GM12891 (cell line): ENCODE measurements at regions not wholly inside any gene's neighbourhood (a gene's known extent, or its start where the extent isn't known, plus 50 kb on each side); places are given as distances from the start of the nearest gene placed in this dataset.

ENCODE experiments used
- DNase-seq: peaks from one replicate; pipeline ENCODE4 v3.0.0; 2011; ENCODE audit warnings: low spot score; ENCODE audit not compliant: insufficient read length
- FAIRE-seq: peaks from 2 replicates; lab custom pipeline; 2011; peaks lifted over from hg19 to GRCh38; lab: Jason Lieb, UNC
- PAX5 ChIP-seq: IDR thresholded peaks from 2 replicates; pipeline ENCODE4 v1.6.1; 2011; ENCODE audit warnings: low read length, moderate library complexity, mild to moderate bottlenecking; ENCODE audit not compliant: insufficient read depth, severe bottlenecking
- POLR2A ChIP-seq: IDR thresholded peaks from 2 replicates; pipeline ENCODE4 v1.6.1; 2011; ENCODE audit warnings: low read depth, low read length, control low read depth
- POLR2AphosphoS5 ChIP-seq: IDR thresholded peaks from 2 replicates; pipeline ENCODE4 v1.6.1; 2011; ENCODE audit warnings: low read depth, low read length, control low read depth
- POU2F2 ChIP-seq: IDR thresholded peaks from 2 replicates; pipeline ENCODE4 v1.6.1; 2011; ENCODE audit warnings: low read depth, mild to moderate bottlenecking, control low read depth, low read length, moderate library complexity
- SPI1 ChIP-seq: IDR thresholded peaks from 2 replicates; pipeline ENCODE4 v1.6.1; 2011; ENCODE audit warnings: low read depth, low read length, control low read depth
- TAF1 ChIP-seq: IDR thresholded peaks from 2 replicates; pipeline ENCODE4 v1.6.1; 2011; ENCODE audit warnings: low read depth, low read length, control low read depth

DNA sequence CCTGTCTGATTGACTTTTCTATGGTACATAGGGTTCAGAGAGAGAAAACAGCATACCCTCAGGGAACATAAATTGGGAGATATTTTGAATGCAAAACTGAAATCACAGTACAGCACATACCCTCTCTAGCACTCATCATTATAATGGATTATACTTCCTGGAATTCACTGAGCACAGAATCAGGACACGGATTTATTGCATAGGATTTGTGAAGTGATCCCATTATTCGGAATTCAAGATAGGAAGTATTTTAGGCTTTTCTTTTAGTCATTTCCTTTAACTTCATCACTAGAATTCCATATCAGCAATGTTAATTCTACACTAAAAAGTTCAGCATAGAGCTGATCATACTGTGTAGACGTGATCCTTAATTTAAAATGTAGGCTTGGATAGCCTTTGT lies 407.0 kb downstream of the PID1 start:
- no peak for TF ChIP-seq TAF1
- no peak for TF ChIP-seq POLR2A
- TF ChIP-seq SPI1, result no peak
- no peak for TF ChIP-seq POU2F2
- TF ChIP-seq PAX5, result no peak
- TF ChIP-seq POLR2AphosphoS5, result no peak
- FAIRE-seq (no peak), DNase-seq (no peak)

GRCh38 chr2:228860601-228861285 lies 410.3 kb downstream of the PID1 start:
- no peak for TF ChIP-seq POU2F2
- no peak for TF ChIP-seq PAX5
- TF ChIP-seq POLR2AphosphoS5, result no peak
- no peak for TF ChIP-seq TAF1
- no peak for TF ChIP-seq POLR2A
- TF ChIP-seq SPI1, result no peak
- FAIRE-seq (no peak), DNase-seq (no peak)

DNA sequence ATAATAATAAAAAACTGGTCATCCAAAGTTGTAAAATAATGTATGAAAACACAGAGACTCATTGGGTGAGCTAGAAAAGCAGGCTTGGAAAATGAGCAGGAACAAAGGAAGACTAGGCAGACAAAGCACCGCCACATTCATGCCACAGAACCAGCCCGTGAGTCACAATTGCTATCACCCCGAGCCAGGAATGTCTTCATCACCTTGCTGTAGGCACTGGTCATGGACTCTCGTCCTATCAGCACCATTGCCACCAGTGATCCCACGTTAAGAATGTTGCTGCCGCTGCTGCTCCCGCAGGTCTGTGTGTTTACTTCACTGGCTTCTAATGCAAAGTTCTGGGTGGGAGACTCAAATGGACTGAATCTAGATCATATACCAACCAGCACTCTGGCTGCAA lies 417.9 kb downstream of the PID1 start:
- no peak for DNase-seq
- FAIRE-seq, result no peak
- no peak for TF ChIP-seq SPI1
- TF ChIP-seq POLR2AphosphoS5, result no peak
- no peak for TF ChIP-seq PAX5
- TF ChIP-seq POU2F2, result no peak
- no peak for TF ChIP-seq POLR2A
- TF ChIP-seq TAF1, result no peak

- TF ChIP-seq SPI1, result no peak
- no peak for TF ChIP-seq POLR2AphosphoS5
- no peak for TF ChIP-seq PAX5
- TF ChIP-seq TAF1, result no peak
- TF ChIP-seq POLR2A, result no peak
- no peak for TF ChIP-seq POU2F2
- no peak for DNase-seq
- no peak for FAIRE-seq
Observed at GRCh38 chr2:228848638-228849037, 422.4 kb downstream of the PID1 start.

- TF ChIP-seq PAX5, result no peak
- TF ChIP-seq POU2F2, result no peak
- TF ChIP-seq POLR2A, result no peak
- no peak for TF ChIP-seq SPI1
- TF ChIP-seq POLR2AphosphoS5, result no peak
- TF ChIP-seq TAF1, result no peak
- FAIRE-seq, result no peak
- DNase-seq, result no peak
Observed at GRCh38 chr2:228847684-228848083, 423.4 kb downstream of the PID1 start.

GRCh38 chr2:228846161-228846560 lies 424.9 kb downstream of the PID1 start:
- DNase-seq (no peak), FAIRE-seq (no peak)
- TF ChIP-seq POU2F2 (no peak), TAF1 (no peak), POLR2A (no peak), PAX5 (no peak), SPI1 (no peak), POLR2AphosphoS5 (no peak)

DNA sequence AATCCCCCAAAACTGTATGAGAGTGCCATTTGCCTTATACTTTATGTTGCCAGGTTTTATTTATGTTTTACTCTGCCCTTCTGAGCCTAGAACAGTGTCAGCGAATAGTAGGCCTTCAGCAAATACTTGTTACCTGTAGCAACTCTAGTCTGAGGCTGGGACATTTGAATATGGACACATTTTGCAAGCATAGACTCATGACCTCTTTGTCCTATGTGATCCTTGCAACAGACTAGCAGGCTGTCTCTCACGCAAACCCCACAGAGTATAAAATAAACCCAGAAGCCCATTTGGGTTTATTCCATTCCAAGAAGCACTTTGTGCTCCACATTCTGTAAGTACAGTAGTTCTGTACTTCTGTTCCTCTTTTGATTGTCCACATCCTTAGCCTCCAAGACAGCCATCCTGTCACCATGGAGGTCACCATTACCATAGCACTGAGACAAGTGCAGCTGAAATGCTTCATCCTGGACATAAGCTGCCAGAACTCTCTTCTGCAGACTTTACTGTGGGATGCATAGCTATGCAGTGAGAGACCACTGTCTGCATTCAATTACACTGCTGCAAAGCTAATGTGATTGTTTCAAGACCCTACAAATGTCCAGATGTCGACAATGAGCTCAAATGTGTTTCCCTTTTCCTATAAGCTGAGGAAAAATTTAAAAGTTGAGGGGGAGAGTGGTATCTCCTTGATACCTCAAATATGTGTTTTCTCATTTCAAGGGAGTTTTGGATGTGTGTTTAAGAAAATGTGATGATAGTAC lies 425.7 kb downstream of the PID1 start:
- TF ChIP-seq PAX5 (no peak), POLR2AphosphoS5 (no peak), POU2F2 (no peak), TAF1 (no peak), SPI1 (no peak), POLR2A (no peak)
- FAIRE-seq (no peak), DNase-seq (no peak)

- DNase-seq (no peak), FAIRE-seq (no peak)
- TF ChIP-seq POLR2A, result no peak
- no peak for TF ChIP-seq SPI1
- no peak for TF ChIP-seq TAF1
- no peak for TF ChIP-seq POLR2AphosphoS5
- TF ChIP-seq POU2F2, result no peak
- no peak for TF ChIP-seq PAX5
Observed at GRCh38 chr2:228841877-228842276, 429.2 kb downstream of the PID1 start.

DNA sequence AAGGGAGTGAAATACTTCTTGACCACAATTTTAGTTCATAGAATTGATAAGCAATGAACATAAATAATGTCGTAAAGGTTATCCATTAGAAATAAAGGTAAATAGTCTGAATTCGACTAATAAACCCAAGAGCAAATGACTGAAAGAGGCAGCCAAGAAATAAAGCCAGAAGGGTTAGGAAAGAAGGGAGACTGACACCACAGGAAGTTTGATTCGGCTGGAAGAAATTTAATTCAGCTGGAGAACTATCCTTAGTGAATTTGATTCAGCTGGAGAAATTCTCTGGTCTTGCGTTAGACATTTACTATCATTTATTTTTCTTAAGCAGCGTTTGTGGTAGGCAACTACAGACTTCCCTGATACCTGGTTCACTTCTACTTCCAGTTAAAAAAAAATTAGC lies 429.6 kb downstream of the PID1 start:
- TF ChIP-seq SPI1 (no peak), POU2F2 (no peak), PAX5 (no peak), POLR2A (no peak), POLR2AphosphoS5 (no peak), TAF1 (no peak)
- no peak for FAIRE-seq
- DNase-seq, result no peak
